OCI-LY7 (cell line): ENCODE measurements at regions not wholly inside any gene's neighbourhood (a gene's known extent, or its start where the extent isn't known, plus 50 kb on each side); places are given as distances from the start of the nearest gene placed in this dataset.

Source experiments
- BruUV-seq: library from RNA; stranded (reverse); fragments of 400-500 nt; replicated peaks from 2 replicates; lab custom pipeline; 2021; lab: Mats Ljungman, UMichigan
- CTCF ChIA-PET: fragments of 300-600 bp; sonication (Branson Sonifier 250); formaldehyde crosslinking; loops from one replicate; lab custom pipeline; 2022; ENCODE audit warnings: antibody characterized with exemption; ENCODE audit not compliant: unreplicated experiment; lab: Charles Lee
- POLR2A ChIA-PET: fragments of 300-600 bp; sonication (Branson Sonifier 250); formaldehyde crosslinking; loops from one replicate; lab custom pipeline; 2022; ENCODE audit warnings: antibody characterized with exemption; lab: Charles Lee
- DNase-seq: peaks from one replicate; pipeline ENCODE4 v3.0.0-alpha.2; 2015; ENCODE audit warnings: low spot score
- H2AFZ ChIP-seq: fragments of 200-600 bp; sonication (generic), shearing (Covaris generic); 2 replicates; pipeline ENCODE4 v1.6.1; 2014; ENCODE audit warnings: mild to moderate bottlenecking, antibody characterized with exemption, low read length, moderate library complexity
- H3K27ac ChIP-seq: fragments of 200-600 bp; sonication (generic); 2 replicates; pipeline ENCODE4 v1.5.1; 2014; ENCODE audit warnings: mixed run types, low read depth, mild to moderate bottlenecking, moderate library complexity, low read length, inconsistent platforms; ENCODE audit not compliant: poor library complexity, severe bottlenecking
- H3K36me3 ChIP-seq: fragments of 200-600 bp; sonication (generic); 2 replicates; pipeline ENCODE4 v1.6.1; 2014; ENCODE audit warnings: mild to moderate bottlenecking, antibody characterized with exemption, low read length, moderate library complexity, mixed read lengths; ENCODE audit not compliant: insufficient read depth
- H3K4me1 ChIP-seq: fragments of 200-600 bp; sonication (generic); 2 replicates; pipeline ENCODE4 v1.5.1; 2014; ENCODE audit warnings: mild to moderate bottlenecking, low read length; ENCODE audit not compliant: insufficient read depth, poor library complexity, severe bottlenecking
- H3K4me2 ChIP-seq: fragments of 200-600 bp; sonication (generic); 2 replicates; pipeline ENCODE4 v1.6.1; 2014; ENCODE audit warnings: mild to moderate bottlenecking, low read length
- H3K4me3 ChIP-seq: fragments of 200-600 bp; sonication (generic); 2 replicates; pipeline ENCODE4 v1.5.1; 2014; ENCODE audit warnings: mild to moderate bottlenecking, low read depth, low read length; ENCODE audit not compliant: poor library complexity, severe bottlenecking
- H3K79me2 ChIP-seq: fragments of 200-600 bp; sonication (generic); 2 replicates; pipeline ENCODE4 v1.6.1; 2016; ENCODE audit warnings: low read depth, mild to moderate bottlenecking, low read length, moderate library complexity, mixed read lengths; ENCODE audit not compliant: insufficient read depth
- H3K9me2 ChIP-seq: fragments of 200-600 bp; sonication (generic); 2 replicates; pipeline ENCODE4 v1.6.1; 2016; ENCODE audit warnings: mild to moderate bottlenecking, low read length, mixed read lengths; ENCODE audit not compliant: insufficient read depth
- H3K9me3 ChIP-seq: fragments of 200-600 bp; sonication (generic); 2 replicates; pipeline ENCODE4 v1.6.1; 2014; ENCODE audit warnings: mild to moderate bottlenecking, mixed run types, low read length, mixed read lengths
- H4K20me1 ChIP-seq: fragments of 200-600 bp; sonication (generic); 2 replicates; pipeline ENCODE4 v1.6.1; 2014; ENCODE audit warnings: mild to moderate bottlenecking, antibody characterized with exemption, low read length, moderate library complexity, mixed read lengths; ENCODE audit not compliant: insufficient read depth
- CTCF ChIP-seq: fragments of 200-600 bp; sonication (generic); conservative IDR thresholded peaks from 2 replicates; pipeline ENCODE4 v1.5.1; 2014; ENCODE audit warnings: mild to moderate bottlenecking, antibody characterized with exemption, low read length, moderate library complexity, mixed read lengths
- EZH2phosphoT487 ChIP-seq: fragments of 200-600 bp; sonication (generic); IDR thresholded peaks from 2 replicates; pipeline ENCODE4 v1.6.1; 2018; ENCODE audit warnings: low read depth, borderline replicate concordance, mild to moderate bottlenecking, mixed run types, antibody characterized with exemption, low read length, moderate library complexity, mixed read lengths
- intact Hi-C: fragments of 100-400 bp; cut with micrococcal nuclease; formaldehyde crosslinking; loops from one replicate; pipeline ENCODE4 v1.10.0; 2022; ENCODE audit not compliant: unreplicated experiment

DNA sequence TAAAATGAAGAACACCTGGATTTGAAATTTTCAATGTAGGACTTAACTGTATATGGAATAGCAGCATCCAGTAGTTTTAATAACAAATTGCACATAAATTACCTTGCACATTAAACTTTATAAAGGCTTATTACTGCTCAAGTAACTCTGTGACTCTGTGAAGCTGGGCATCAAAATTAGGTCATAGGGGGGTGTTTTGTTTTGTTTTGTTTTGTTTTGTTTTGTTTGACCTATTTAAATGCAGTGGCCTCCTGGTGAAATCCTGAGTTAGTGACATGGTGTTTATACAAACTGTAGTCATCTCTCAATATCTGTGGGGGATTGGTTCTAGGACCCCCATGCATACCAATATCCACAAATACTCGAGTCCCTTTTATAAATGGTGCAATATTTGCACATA, 51.9 kb upstream of the ADAD1 start:
- H3K4me1 ChIP-seq, result no peaks in the 10 kb centered on the region
- intact Hi-C loops, result loop anchor here (10.0 kb wide), 1 partner anchor 248 kb away; no protein-coding TSS in a partner anchor
- no peak for DNase-seq
- no TSS peak for BruUV-seq
- no peak overlapping the region for H3K27ac ChIP-seq
- TF ChIP-seq CTCF (no peak), EZH2phosphoT487 (no peak)
- no peak overlapping the region for H3K4me3 ChIP-seq
- H2AFZ ChIP-seq, result no peak overlapping the region
- H3K9me2 ChIP-seq, result no peaks in the 10 kb centered on the region
- CTCF ChIA-PET, result no interaction called here
- H3K4me2 ChIP-seq, result no peak overlapping the region
- no peaks in the 10 kb centered on the region for H3K79me2 ChIP-seq
- POLR2A ChIA-PET, result interaction anchor here (0.9 kb wide), 1 partner anchor 29 kb away, joined by 4 read pairs; no protein-coding TSS in a partner anchor
- no peaks in the 10 kb centered on the region for H3K9me3 ChIP-seq
- H4K20me1 ChIP-seq, result no peaks in the 10 kb centered on the region
- peaks cover 6% of the 10 kb centered on the region; the same call in 1 of the 2 replicates for H3K36me3 ChIP-seq

GRCh38 chr4:122328893-122329292, 49.9 kb upstream of the ADAD1 start:
- ChIA-PET CTCF (no interaction called here), POLR2A (interaction anchor here (0.6 kb wide), 1 partner anchor 222 kb away, joined by 3 read pairs; no protein-coding TSS in a partner anchor)
- Histone ChIP-seq H3K4me3 (no peak overlapping the region), H2AFZ (no peak overlapping the region), H4K20me1 (no peaks in the 10 kb centered on the region), H3K4me2 (no peak overlapping the region), H3K27ac (no peak overlapping the region), H3K9me2 (no peaks in the 10 kb centered on the region), H3K4me1 (no peaks in the 10 kb centered on the region), H3K9me3 (no peaks in the 10 kb centered on the region), H3K36me3 (peaks cover 5% of the 10 kb centered on the region), H3K79me2 (no peaks in the 10 kb centered on the region)
- intact Hi-C loops, result loop anchor here (10.0 kb wide), 1 partner anchor 246 kb away; no protein-coding TSS in a partner anchor
- TF ChIP-seq CTCF, result no peak
- TF ChIP-seq EZH2phosphoT487, result no peak
- DNase-seq, result no peak
- BruUV-seq, result no TSS peak
